GM12878 (cell line): ENCODE measurements at regions not wholly inside any gene's neighbourhood (a gene's known extent, or its start where the extent isn't known, plus 50 kb on each side); places are given as distances from the start of the nearest gene placed in this dataset.

Experiments
- ATAC-seq: fragments of 200-7000 bp; cut with Tn5 transposase; 3 replicates; pipeline ENCODE4 v1.9.1; 2020; ENCODE audit warnings: mild to moderate bottlenecking, moderate library complexity
- BruUV-seq: library from RNA; stranded (reverse); fragments of 400-500 nt; replicated peaks from 2 replicates; lab custom pipeline; 2021; lab: Mats Ljungman, UMichigan
- CTCF ChIA-PET: fragments of 300-600 bp; sonication (Branson Sonifier 250); formaldehyde crosslinking; extraction: SDS; loops from one replicate; lab custom pipeline; 2021; ENCODE audit warnings: inconsistent platforms; lab: Yijun Ruan, JAX
- POLR2A ChIA-PET: fragments of 350-600 bp; formaldehyde crosslinking; extraction: SDS; loops from one replicate; lab custom pipeline; 2021; ENCODE audit warnings: inconsistent platforms; lab: Charles Lee
- RAD21 ChIA-PET: fragments of 300-600 bp; sonication (Branson Sonifier 250); formaldehyde crosslinking; loops from one replicate; lab custom pipeline; 2023; ENCODE audit warnings: antibody characterized with exemption; ENCODE audit not compliant: unreplicated experiment; lab: Charles Lee
- SMC1A ChIA-PET: fragments of 300-600 bp; sonication (Branson Sonifier 250); formaldehyde crosslinking; loops from one replicate; lab custom pipeline; 2023; ENCODE audit not compliant: unreplicated experiment, uncharacterized antibody; lab: Charles Lee
- DNase-seq: peaks from one replicate; pipeline ENCODE4 v3.0.0-alpha.2; 2011; ENCODE audit warnings: low read depth, low spot score
- FAIRE-seq: peaks from 3 replicates; lab custom pipeline; 2011; peaks lifted over from hg19 to GRCh38; lab: Jason Lieb, UNC
- H2AFZ ChIP-seq: 2 replicates; pipeline ENCODE4 v1.6.0; 2011; ENCODE audit warnings: low read depth, low read length, control low read depth; ENCODE audit not compliant: control insufficient read depth
- H3K27ac ChIP-seq: 2 replicates; pipeline ENCODE4 v1.5.1; 2011; ENCODE audit warnings: control low read depth; ENCODE audit not compliant: control insufficient read depth, insufficient read depth
- H3K27me3 ChIP-seq, 2 experiments: replicated peaks in 1 of 2; 2 replicates each; pipeline versions ENCODE4 v1.6.0 to v1.6.1; 2011; ENCODE audit warnings: low read length in 1 of 2; ENCODE audit not compliant: control insufficient read depth in 2 of 2, insufficient read depth in 2 of 2
- H3K36me3 ChIP-seq, 2 experiments: 2 replicates each; pipeline ENCODE4 v1.5.1; 2011; ENCODE audit warnings: low read length in 1 of 2; ENCODE audit not compliant: control insufficient read depth in 2 of 2, insufficient read depth in 2 of 2
- H3K4me1 ChIP-seq: 2 replicates; pipeline ENCODE4 v1.6.1; 2011; ENCODE audit warnings: mild to moderate bottlenecking, low read length, moderate library complexity, mixed read lengths; ENCODE audit not compliant: control insufficient read depth, insufficient read depth
- H3K4me2 ChIP-seq: 2 replicates; pipeline ENCODE4 v1.6.0; 2011; ENCODE audit warnings: control low read depth; ENCODE audit not compliant: control insufficient read depth, insufficient read depth
- H3K4me3 ChIP-seq: fragments of 200-600 bp; sonication (generic); 2 replicates; pipeline ENCODE4 v1.5.1; 2016
- H3K79me2 ChIP-seq: 2 replicates; pipeline ENCODE4 v1.6.0; 2011; ENCODE audit warnings: low read length; ENCODE audit not compliant: control insufficient read depth, insufficient read depth
- H3K9ac ChIP-seq: 2 replicates; pipeline ENCODE4 v1.8.0; 2011; ENCODE audit warnings: low read length, control low read depth, mixed read lengths; ENCODE audit not compliant: control insufficient read depth, insufficient read depth
- H3K9me3 ChIP-seq: replicated peaks from 3 replicates; pipeline ENCODE4 v1.5.1; 2011; ENCODE audit warnings: mild to moderate bottlenecking, low read length; ENCODE audit not compliant: control insufficient read depth, insufficient read depth
- H4K20me1 ChIP-seq: 2 replicates; pipeline ENCODE4 v1.6.0; 2011; ENCODE audit not compliant: control insufficient read depth, insufficient read depth
- CBX5 ChIP-seq: sonication (generic); IDR thresholded peaks from 2 replicates; pipeline ENCODE4 v1.6.1; 2016; ENCODE audit warnings: low read depth, moderate library complexity, mild to moderate bottlenecking, inconsistent platforms
- DPF2 ChIP-seq: fragments of 450-650 bp; IDR thresholded peaks from 2 replicates; pipeline ENCODE4 v1.6.1; 2017; ENCODE audit warnings: mild to moderate bottlenecking
- E4F1 ChIP-seq: fragments of 450-650 bp; IDR thresholded peaks from 2 replicates; pipeline ENCODE4 v1.6.1; 2018; ENCODE audit warnings: borderline replicate concordance, mild to moderate bottlenecking; ENCODE audit not compliant: partially characterized antibody
- HCFC1 ChIP-seq: fragments of 150-350 bp; IDR thresholded peaks from 2 replicates; pipeline ENCODE4 v1.6.1; 2014; ENCODE audit warnings: low read length
- IKZF1 ChIP-seq: fragments of 450-650 bp; conservative IDR thresholded peaks from 2 replicates; pipeline ENCODE4 v1.6.1; 2017; ENCODE audit warnings: antibody characterized with exemption, mild to moderate bottlenecking
- NFXL1 ChIP-seq: fragments of 450-650 bp; IDR thresholded peaks from 2 replicates; pipeline ENCODE4 v1.6.1; 2017; ENCODE audit warnings: antibody characterized with exemption, mild to moderate bottlenecking, borderline replicate concordance
- NFYA ChIP-seq: IDR thresholded peaks from 2 replicates; pipeline ENCODE4 v1.6.1; 2011; ENCODE audit warnings: low read depth, mild to moderate bottlenecking, low read length, improper control_type of control experiment, borderline replicate concordance
- PAX5 ChIP-seq: IDR thresholded peaks from 2 replicates; pipeline ENCODE4 v1.6.1; 2011; ENCODE audit warnings: low read depth, low read length, borderline replicate concordance
- POLR2AphosphoS5 ChIP-seq: IDR thresholded peaks from 2 replicates; pipeline ENCODE4 v1.6.1; 2011; ENCODE audit warnings: mild to moderate bottlenecking, low read length, inconsistent platforms
- RELB ChIP-seq: fragments of 450-650 bp; IDR thresholded peaks from 2 replicates; pipeline ENCODE4 v1.6.1; 2017; ENCODE audit warnings: low read depth, mild to moderate bottlenecking, moderate library complexity
- SREBF1 ChIP-seq: IDR thresholded peaks from 2 replicates; pipeline ENCODE4 v1.6.1; 2012; ENCODE audit warnings: mild to moderate bottlenecking, low read length
- ZNF24 ChIP-seq: fragments of 450-650 bp; IDR thresholded peaks from 2 replicates; pipeline ENCODE4 v1.6.1; 2017; ENCODE audit warnings: antibody characterized with exemption, mild to moderate bottlenecking
- WGBS: methylation state at CpG from one replicate; pipeline ENCODE4 v1.1.6; 2016; ENCODE audit warnings: low lambda C conversion rate; ENCODE audit not compliant: insufficient replicate concordance, insufficient coverage; ENCODE audit errors: missing lambda C conversion rate; 5-methylcytosine and 5-hydroxymethylcytosine counted together
- in situ Hi-C: fragments of 300-500 bp; cut with MboI; formaldehyde crosslinking; loops from 9 replicates; pipeline ENCODE4 v1.14.3; 2018; ENCODE audit warnings: mixed read lengths
- intact Hi-C: fragments of 100-400 bp; cut with micrococcal nuclease; formaldehyde crosslinking; loops from one replicate; pipeline ENCODE4 v1.14.2; 2022; ENCODE audit not compliant: unreplicated experiment
- TF ChIP-seq, protein P1 (sequence below): fragments of 450-650 bp; IDR thresholded peaks from 2 replicates; pipeline ENCODE4 v1.6.1; 2017; ENCODE audit warnings: mild to moderate bottlenecking, moderate library complexity

- H3K79me2 ChIP-seq, result no peaks in the 10 kb centered on the region
- H3K4me2 ChIP-seq, result no peak overlapping the region
- no peaks in the 10 kb centered on the region for H3K27me3 ChIP-seq
- H3K9ac ChIP-seq, result no peak overlapping the region
- FAIRE-seq (no peak), ATAC-seq (no peak), DNase-seq (no peak)
- POLR2A ChIA-PET, result no interaction called here
- no TSS peak for BruUV-seq
- no peak overlapping the region for H3K27ac ChIP-seq
- TF ChIP-seq HCFC1 (no peak), PAX5 (no peak), CBX5 (no peak), DPF2 (no peak), NFXL1 (no peak), RELB (no peak), NFYA (no peak), POLR2AphosphoS5 (no peak), ZNF24 (no peak), E4F1 (no peak), SREBF1 (no peak), IKZF1 (no peak)
- TF ChIP-seq, protein P1, sequence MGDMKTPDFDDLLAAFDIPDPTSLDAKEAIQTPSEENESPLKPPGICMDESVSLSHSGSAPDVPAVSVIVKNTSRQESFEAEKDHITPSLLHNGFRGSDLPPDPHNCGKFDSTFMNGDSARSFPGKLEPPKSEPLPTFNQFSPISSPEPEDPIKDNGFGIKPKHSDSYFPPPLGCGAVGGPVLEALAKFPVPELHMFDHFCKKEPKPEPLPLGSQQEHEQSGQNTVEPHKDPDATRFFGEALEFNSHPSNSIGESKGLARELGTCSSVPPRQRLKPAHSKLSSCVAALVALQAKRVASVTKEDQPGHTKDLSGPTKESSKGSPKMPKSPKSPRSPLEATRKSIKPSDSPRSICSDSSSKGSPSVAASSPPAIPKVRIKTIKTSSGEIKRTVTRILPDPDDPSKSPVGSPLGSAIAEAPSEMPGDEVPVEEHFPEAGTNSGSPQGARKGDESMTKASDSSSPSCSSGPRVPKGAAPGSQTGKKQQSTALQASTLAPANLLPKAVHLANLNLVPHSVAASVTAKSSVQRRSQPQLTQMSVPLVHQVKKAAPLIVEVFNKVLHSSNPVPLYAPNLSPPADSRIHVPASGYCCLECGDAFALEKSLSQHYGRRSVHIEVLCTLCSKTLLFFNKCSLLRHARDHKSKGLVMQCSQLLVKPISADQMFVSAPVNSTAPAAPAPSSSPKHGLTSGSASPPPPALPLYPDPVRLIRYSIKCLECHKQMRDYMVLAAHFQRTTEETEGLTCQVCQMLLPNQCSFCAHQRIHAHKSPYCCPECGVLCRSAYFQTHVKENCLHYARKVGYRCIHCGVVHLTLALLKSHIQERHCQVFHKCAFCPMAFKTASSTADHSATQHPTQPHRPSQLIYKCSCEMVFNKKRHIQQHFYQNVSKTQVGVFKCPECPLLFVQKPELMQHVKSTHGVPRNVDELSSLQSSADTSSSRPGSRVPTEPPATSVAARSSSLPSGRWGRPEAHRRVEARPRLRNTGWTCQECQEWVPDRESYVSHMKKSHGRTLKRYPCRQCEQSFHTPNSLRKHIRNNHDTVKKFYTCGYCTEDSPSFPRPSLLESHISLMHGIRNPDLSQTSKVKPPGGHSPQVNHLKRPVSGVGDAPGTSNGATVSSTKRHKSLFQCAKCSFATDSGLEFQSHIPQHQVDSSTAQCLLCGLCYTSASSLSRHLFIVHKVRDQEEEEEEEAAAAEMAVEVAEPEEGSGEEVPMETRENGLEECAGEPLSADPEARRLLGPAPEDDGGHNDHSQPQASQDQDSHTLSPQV, result no peak
- H3K4me1 ChIP-seq, result no peaks in the 10 kb centered on the region
- H3K4me3 ChIP-seq, result no peak overlapping the region
- H2AFZ ChIP-seq, result no peak overlapping the region
- RAD21 ChIA-PET, result no interaction called here
- SMC1A ChIA-PET, result no interaction called here
- whole genome bisulfite sequencing, result 0% methylated on average over 1 of the region's 1 CpG
- in situ Hi-C loops (no loop called here), intact Hi-C loops (no loop called here)
- no peaks in the 10 kb centered on the region for H3K36me3 ChIP-seq
- no peaks in the 10 kb centered on the region for H3K9me3 ChIP-seq
- CTCF ChIA-PET, result no interaction called here
- no peaks in the 10 kb centered on the region for H4K20me1 ChIP-seq
Observed at GRCh38 chr2:139353874-139354273, 573.7 kb upstream of the NXPH2 start.
